A549 (cell line): ENCODE measurements at regions not wholly inside any gene's neighbourhood (a gene's known extent, or its start where the extent isn't known, plus 50 kb on each side); places are given as distances from the start of the nearest gene placed in this dataset.
A peak's percentile ranks its signal among the peaks of the same experiment; 100 is the strongest.

Experiments used
- ATAC-seq, 2 experiments: fragments of 200-7000 bp in 1 of 2; fragments of >200 bp in 1 of 2; cut with Nextera tagmentation in 1 of 2; cut with Tn5 transposase in 1 of 2; 3 replicates each; pipeline versions ENCODE4 v1.8.0 to v1.9.1; 2018 to 2020; ENCODE audit warnings: mild to moderate bottlenecking in 1 of 2, moderate library complexity in 1 of 2
- CTCF ChIA-PET: fragments of 300-600 bp; sonication (Branson Sonifier 250); formaldehyde crosslinking; extraction: SDS; loops from one replicate; lab custom pipeline; 2021; ENCODE audit warnings: antibody characterized with exemption, inconsistent platforms; lab: Yijun Ruan, JAX
- POLR2A ChIA-PET: fragments of 350-600 bp; formaldehyde crosslinking; extraction: SDS; loops from one replicate; lab custom pipeline; 2021; ENCODE audit warnings: antibody characterized with exemption, inconsistent platforms; lab: Yijun Ruan, JAX
- DNase-seq, 2 experiments: peaks; one replicate each; pipeline versions ENCODE4 v3.0.0 to v3.0.0-alpha.2; 2011 to 2016; ENCODE audit warnings: low read depth in 1 of 2, low spot score in 1 of 2
- FAIRE-seq: peaks from 2 replicates; lab custom pipeline; 2011; peaks lifted over from hg19 to GRCh38; lab: Jason Lieb, UNC
- H3K27ac ChIP-seq, 2 experiments: fragments of >200 bp; sonication (Bioruptor Twin); formaldehyde crosslinking; 3 replicates each; pipeline ENCODE4 v1.5.1; 2016 to 2017
- H3K4me1 ChIP-seq: fragments of >200 bp; sonication (Bioruptor Twin); formaldehyde crosslinking; 3 replicates; pipeline ENCODE4 v1.6.1; 2016
- H3K4me2 ChIP-seq: fragments of >200 bp; sonication (Bioruptor Twin); formaldehyde crosslinking; 3 replicates; pipeline ENCODE4 v1.6.1; 2016
- H3K4me3 ChIP-seq: fragments of >200 bp; sonication (Bioruptor Twin); formaldehyde crosslinking; 3 replicates; pipeline ENCODE4 v1.5.1; 2016
- H3K9me3 ChIP-seq: fragments of >200 bp; sonication (Bioruptor Twin); formaldehyde crosslinking; 3 replicates; pipeline ENCODE4 v1.6.1; 2016
- ATOH8 ChIP-seq: fragments of 250-450 bp; sonication (Bioruptor Pico); IDR thresholded peaks from 2 replicates; pipeline ENCODE4 v1.5.0; 2020; ENCODE audit warnings: low read depth, mild to moderate bottlenecking, moderate library complexity
- CTCF ChIP-seq: fragments of >200 bp; sonication (Bioruptor Twin); formaldehyde crosslinking; IDR thresholded peaks from 3 replicates; pipeline ENCODE4 v1.5.1; 2016
- EHF ChIP-seq: fragments of 250-450 bp; sonication (Bioruptor Pico); IDR thresholded peaks from 2 replicates; pipeline ENCODE4 v1.5.0; 2020; ENCODE audit warnings: mild to moderate bottlenecking
- EHMT2 ChIP-seq: fragments of 200-600 bp; sonication (generic); IDR thresholded peaks from 2 replicates; pipeline ENCODE4 v1.6.1; 2016; ENCODE audit warnings: antibody characterized with exemption, low read depth, mild to moderate bottlenecking, moderate library complexity
- ESRRA ChIP-seq: fragments of 150-350 bp; IDR thresholded peaks from 2 replicates; pipeline ENCODE4 v1.6.1; 2014; ENCODE audit warnings: mild to moderate bottlenecking, low read length, borderline replicate concordance
- FOSB ChIP-seq: fragments of 250-450 bp; sonication (Bioruptor Pico); IDR thresholded peaks from 2 replicates; pipeline ENCODE4 v1.5.0; 2020; ENCODE audit warnings: mild to moderate bottlenecking, moderate library complexity
- GATA3 ChIP-seq: IDR thresholded peaks from 2 replicates; pipeline ENCODE4 v1.6.1; 2012; ENCODE audit warnings: borderline replicate concordance
- HES2 ChIP-seq: fragments of >200 bp; sonication (Bioruptor Twin); formaldehyde crosslinking; IDR thresholded peaks from 2 replicates; pipeline ENCODE4 v1.6.1; 2016
- HMGXB4 ChIP-seq: fragments of 250-450 bp; sonication (Bioruptor Pico); IDR thresholded peaks from 2 replicates; pipeline ENCODE4 v1.5.0; 2021; ENCODE audit warnings: mild to moderate bottlenecking, moderate library complexity, borderline replicate concordance
- HOXB13 ChIP-seq: fragments of 250-450 bp; sonication (Bioruptor Pico); IDR thresholded peaks from 2 replicates; pipeline ENCODE4 v1.5.0; 2020; ENCODE audit warnings: low read depth, mild to moderate bottlenecking, moderate library complexity
- KDM5A ChIP-seq: fragments of 200-600 bp; sonication (generic); IDR thresholded peaks from 2 replicates; pipeline ENCODE4 v1.6.1; 2016; ENCODE audit warnings: antibody characterized with exemption, mild to moderate bottlenecking
- MAX ChIP-seq: IDR thresholded peaks from 2 replicates; pipeline ENCODE4 v1.6.1; 2012
- MAZ ChIP-seq: fragments of 150-350 bp; IDR thresholded peaks from 2 replicates; pipeline ENCODE4 v1.6.1; 2014; ENCODE audit warnings: antibody characterized with exemption, low read depth, low read length, borderline replicate concordance
- NFE2L2 ChIP-seq: fragments of 150-350 bp; conservative IDR thresholded peaks from 2 replicates; pipeline ENCODE4 v1.6.1; 2014; ENCODE audit warnings: low read length
- NPAS2 ChIP-seq: fragments of 250-450 bp; sonication (Bioruptor Pico); IDR thresholded peaks from 2 replicates; pipeline ENCODE4 v1.8.0; 2022; ENCODE audit warnings: mild to moderate bottlenecking, moderate library complexity, borderline replicate concordance
- POLR2AphosphoS2 ChIP-seq: conservative IDR thresholded peaks from 2 replicates; pipeline ENCODE4 v1.6.1; 2012; ENCODE audit warnings: low read length, improper control_type of control experiment, inconsistent platforms
- RAD21 ChIP-seq, 2 experiments: fragments of >200 bp in 1 of 2; sonication (Bioruptor Twin) in 1 of 2; formaldehyde crosslinking in 1 of 2; IDR thresholded peaks in 1 of 2; conservative IDR thresholded peaks in 1 of 2; 2 replicates in 1 of 2; 3 replicates in 1 of 2; pipeline ENCODE4 v1.6.1; 2012 to 2018; ENCODE audit warnings: inconsistent platforms in 1 of 2
- RCOR1 ChIP-seq: fragments of 150-350 bp; IDR thresholded peaks from 2 replicates; pipeline ENCODE4 v1.6.1; 2014; ENCODE audit warnings: antibody characterized with exemption, low read length, low read depth
- TP53 ChIP-seq: fragments of 250-450 bp; sonication (Bioruptor Pico); IDR thresholded peaks from 2 replicates; pipeline ENCODE4 v1.5.0; 2021; ENCODE audit warnings: mild to moderate bottlenecking, moderate library complexity
- ZC3H11A ChIP-seq: fragments of 450-650 bp; IDR thresholded peaks from 2 replicates; pipeline ENCODE4 v1.6.1; 2014; ENCODE audit warnings: antibody characterized with exemption, mild to moderate bottlenecking
- ZSCAN20 ChIP-seq: fragments of 250-450 bp; sonication (Bioruptor Pico); IDR thresholded peaks from 2 replicates; pipeline ENCODE4 v1.8.0; 2022; ENCODE audit warnings: mild to moderate bottlenecking, moderate library complexity
- WGBS: methylation state at CpG from one replicate; pipeline ENCODE4 v1.1.6; 2017; ENCODE audit errors: missing lambda C conversion rate; 5-methylcytosine and 5-hydroxymethylcytosine counted together

- TF ChIP-seq POLR2AphosphoS2, result no peak
- no peak for TF ChIP-seq HES2
- TF ChIP-seq RCOR1, result no peak
- no peak for TF ChIP-seq HOXB13 (CRISPR knock-in tag)
- TF ChIP-seq MAX, result no peak
These were observed 71.0 kb downstream of the UCHL1 start (continued) for GRCh38 chr4:41327770-41328169.

GRCh38 chr4:41329361-41329760, 72.6 kb downstream of the UCHL1 start:
- POLR2A ChIA-PET, result no interaction called here
- Histone ChIP-seq H3K4me3 (no peak overlapping the region), H3K9me3 (no peaks in the 10 kb centered on the region), H3K4me2 (no peak overlapping the region), H3K27ac (0 out of 6 replicates have a peak overlapping the region, but pooled peaks of 1 of the 2 experiments have one; percentile 31), H3K4me1 (peaks cover 23% of the 10 kb centered on the region)
- ATAC-seq, result no peak
- WGBS, result 93% methylated on average over 4 of the region's 4 CpGs
- DNase-seq, result no peak
- TF ChIP-seq FOSB (CRISPR knock-in tag) (no peak), ESRRA (no peak), EHMT2 (no peak), NPAS2 (CRISPR knock-in tag) (no peak), RCOR1 (no peak), ZSCAN20 (no peak), RAD21 (conservative IDR thresholded peaks at IDR 0.05 in 1 of 2, IDR thresholded peaks at IDR 0.05 in 1 of 2) (no peak), EHF (CRISPR knock-in tag) (no peak), HMGXB4 (CRISPR knock-in tag) (no peak), MAZ (no peak), ATOH8 (CRISPR knock-in tag) (no peak), ZC3H11A (no peak), CTCF (no peak), NFE2L2 (no peak)
- CTCF ChIA-PET, result interaction anchor here (1.1 kb wide), 1 partner anchor 30 kb away, joined by 4 read pairs; no protein-coding TSS in a partner anchor
- no peak for FAIRE-seq

- ATAC-seq, result peak in 1 of 2 experiments; percentile 44; a peak in 1 of 6 replicates
- H3K27ac ChIP-seq, result peak overlapping the region in 1 of 2 experiments; percentile 35; a peak in 2 of 6 replicates
These were observed 74.5 kb downstream of the UCHL1 start for GRCh38 chr4:41331224-41331623.

More at GRCh38 chr4:41331224-41331623, 74.5 kb downstream of the UCHL1 start:
- FAIRE-seq, result no peak
- WGBS, result 2% methylated on average over 2 of the region's 2 CpGs
- Histone ChIP-seq H3K4me1 (peaks cover 13% of the 10 kb centered on the region), H3K4me2 (peak overlapping the region; percentile 50; the same call in 2 of the 3 replicates), H3K4me3 (no peak overlapping the region)
- CTCF ChIA-PET, result no interaction called here
- peak in 1 of 2 experiments; percentile 16 for DNase-seq
- peak; percentile 79 for TF ChIP-seq GATA3
- no peak for TF ChIP-seq KDM5A
- TF ChIP-seq HOXB13 (CRISPR knock-in tag), result no peak
- no peak for TF ChIP-seq TP53 (CRISPR knock-in tag)
- TF ChIP-seq, all 56 proteins: peak for 1
- POLR2A ChIA-PET, result no interaction called here
- H3K9me3 ChIP-seq, result no peaks in the 10 kb centered on the region
